ENCODE measurements at regions not wholly inside any gene's neighbourhood (a gene's known extent, or its start where the extent isn't known, plus 50 kb on each side); places are given as distances from the start of the nearest gene placed in this dataset.

DNA sequence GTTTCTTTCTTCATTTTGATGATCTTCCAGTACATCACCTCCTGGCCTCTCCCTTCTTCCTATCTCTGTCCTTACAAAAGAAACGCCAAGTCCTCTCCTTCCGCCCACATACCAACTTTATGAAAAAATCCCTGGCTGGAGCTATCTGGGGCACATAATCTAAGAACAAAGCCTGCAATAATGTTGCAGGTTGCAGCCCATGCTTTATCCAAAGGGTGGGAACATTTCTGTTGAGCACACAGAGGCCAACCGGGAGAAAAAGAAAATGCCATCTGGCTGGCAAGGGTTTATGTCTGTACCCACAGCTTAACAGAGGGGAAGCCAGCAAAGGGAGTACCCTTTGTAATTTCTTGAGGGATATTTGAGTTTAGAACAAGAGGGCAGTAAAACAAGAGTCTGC is 409.6 kb downstream of the SOX9 start:
- Histone ChIP-seq H3K4me1 (ENCODE audit: control insufficient read depth in 1 of 2, extremely low read depth in 1 of 2, insufficient read depth in 2 of 2, low read length in 2 of 2) (no peaks in the 10 kb centered on the region), H3K36me3 (ENCODE audit: control insufficient read depth in 2 of 2, extremely low read depth in 1 of 2, insufficient read depth in 1 of 2, low read length in 1 of 2) (no peaks in the 10 kb centered on the region), H3K9me3 (no peaks in the 10 kb centered on the region), H3K4me3 (ENCODE audit: control insufficient read depth in 1 of 2, extremely low read depth in 1 of 2, low read length in 1 of 2) (no peak overlapping the region), H3K27me3 (replicated peaks in 1 of 2; ENCODE audit: control insufficient read depth in 2 of 2, extremely low read depth in 1 of 2, insufficient read depth in 2 of 2, low read length in 1 of 2) (peaks cover 0 to 2% of the 10 kb centered on the region in 2 experiments), H3K27ac (ENCODE audit: low read length) (no peak overlapping the region)
- Mint-ChIP-seq H3K9me3 (peaks cover 0 to 4% (median 3%) of the 10 kb centered on the region in 3 donors), H3K4me3 (no peak overlapping the region), H3K27me3 (peaks cover 4 to 22% of the 10 kb centered on the region in 2 donors), H3K4me1 (no peaks in the 10 kb centered on the region), H3K27ac (no peak overlapping the region), H3K36me3 (no peaks in the 10 kb centered on the region)
- POLR2A ChIA-PET, result no interaction called here
- ATAC-seq (replicated peaks in 1 of 4) (no peak), DNase-seq (no peak)
- CTCF ChIA-PET, result interaction anchor here in 1 of 2 donors (0.7 kb wide), 1 partner anchor 10 kb away, joined by 3 read pairs; no protein-coding TSS in a partner anchor
- 100% methylated on average over 3 of the region's 3 CpGs for WGBS (ENCODE audit: insufficient coverage)

DNA sequence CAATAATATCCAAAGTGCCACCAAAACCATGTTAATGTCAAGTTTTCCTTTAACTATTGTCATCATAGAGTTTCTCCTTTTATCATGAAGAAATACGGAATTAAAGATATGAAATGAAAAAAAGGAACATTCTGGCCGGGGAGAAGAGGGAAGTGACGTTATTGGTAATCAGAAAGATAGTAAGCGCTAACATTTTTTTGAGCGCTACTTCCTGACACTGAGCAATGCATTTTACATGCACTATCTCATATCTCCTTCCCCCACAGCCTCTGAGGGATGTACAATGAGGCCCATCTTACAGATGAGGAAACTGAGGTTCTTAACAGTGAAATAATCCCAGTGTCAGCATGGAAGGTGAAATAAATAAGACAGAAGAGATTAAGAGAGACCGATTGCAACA is 410.9 kb downstream of the SOX9 start:
- H3K36me3 Mint-ChIP-seq, result no peaks in the 10 kb centered on the region
- H3K9me3 Mint-ChIP-seq, result peaks cover 0 to 4% (median 3%) of the 10 kb centered on the region in 3 donors
- WGBS (ENCODE audit: insufficient coverage), result 53% methylated on average over 1 of the region's 6 CpGs
- ChIA-PET CTCF (no interaction called here), POLR2A (no interaction called here)
- Histone ChIP-seq H3K9me3 (no peaks in the 10 kb centered on the region), H3K36me3 (ENCODE audit: control insufficient read depth in 2 of 2, extremely low read depth in 1 of 2, insufficient read depth in 1 of 2, low read length in 1 of 2) (no peaks in the 10 kb centered on the region), H3K4me3 (ENCODE audit: control insufficient read depth in 1 of 2, extremely low read depth in 1 of 2, low read length in 1 of 2) (no peak overlapping the region), H3K4me1 (ENCODE audit: control insufficient read depth in 1 of 2, extremely low read depth in 1 of 2, insufficient read depth in 2 of 2, low read length in 2 of 2) (no peaks in the 10 kb centered on the region), H3K27ac (ENCODE audit: low read length) (no peak overlapping the region), H3K27me3 (replicated peaks in 1 of 2; ENCODE audit: control insufficient read depth in 2 of 2, extremely low read depth in 1 of 2, insufficient read depth in 2 of 2, low read length in 1 of 2) (peaks cover 0 to 8% of the 10 kb centered on the region in 2 experiments)
- H3K27me3 Mint-ChIP-seq, result peaks cover 4 to 29% of the 10 kb centered on the region in 2 donors
- H3K4me3 Mint-ChIP-seq, result no peak overlapping the region
- no peak for DNase-seq
- no peak for ATAC-seq (replicated peaks in 1 of 4)
- H3K4me1 Mint-ChIP-seq, result no peaks in the 10 kb centered on the region
- no peak overlapping the region for H3K27ac Mint-ChIP-seq

DNA sequence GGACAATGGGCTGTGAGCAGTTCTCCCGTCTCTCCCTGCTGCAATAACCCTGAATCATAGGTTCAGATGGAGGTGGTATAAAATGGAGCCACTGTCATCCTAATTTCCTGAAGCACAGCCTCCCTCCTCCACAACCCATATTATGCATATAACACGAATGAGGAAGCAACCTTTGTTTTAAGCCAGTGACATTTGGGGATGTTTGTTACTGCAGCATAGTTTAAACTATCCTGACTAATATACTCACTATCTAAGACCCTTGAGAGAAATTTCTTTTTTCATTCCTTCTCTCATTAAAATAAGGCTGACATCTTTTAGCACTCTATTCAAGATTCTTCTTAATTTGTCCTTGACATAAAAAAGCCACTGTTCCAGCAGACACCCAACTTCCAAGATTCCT is 413.4 kb downstream of the SOX9 start:
- peaks cover 0 to 4% (median 3%) of the 10 kb centered on the region in 3 donors for H3K9me3 Mint-ChIP-seq
- no peaks in the 10 kb centered on the region for H3K4me1 Mint-ChIP-seq
- ChIA-PET CTCF (no interaction called here), POLR2A (no interaction called here)
- Histone ChIP-seq H3K27ac (ENCODE audit: low read length) (no peak overlapping the region), H3K4me1 (ENCODE audit: control insufficient read depth in 1 of 2, extremely low read depth in 1 of 2, insufficient read depth in 2 of 2, low read length in 2 of 2) (no peaks in the 10 kb centered on the region), H3K27me3 (replicated peaks in 1 of 2; ENCODE audit: control insufficient read depth in 2 of 2, extremely low read depth in 1 of 2, insufficient read depth in 2 of 2, low read length in 1 of 2) (peaks cover 0 to 13% of the 10 kb centered on the region in 2 experiments), H3K4me3 (ENCODE audit: control insufficient read depth in 1 of 2, extremely low read depth in 1 of 2, low read length in 1 of 2) (no peak overlapping the region), H3K36me3 (ENCODE audit: control insufficient read depth in 2 of 2, extremely low read depth in 1 of 2, insufficient read depth in 1 of 2, low read length in 1 of 2) (no peaks in the 10 kb centered on the region), H3K9me3 (no peaks in the 10 kb centered on the region)
- no peak overlapping the region for H3K27ac Mint-ChIP-seq
- no peak for ATAC-seq (replicated peaks in 1 of 4)
- no peak for DNase-seq
- H3K4me3 Mint-ChIP-seq, result no peak overlapping the region
- no peaks in the 10 kb centered on the region for H3K36me3 Mint-ChIP-seq
- WGBS (ENCODE audit: insufficient coverage), result no CpG with 5 or more reads among the region's 2 CpGs
- peaks cover 6 to 32% of the 10 kb centered on the region in 2 donors for H3K27me3 Mint-ChIP-seq

- 93% methylated on average over 2 of the region's 3 CpGs for WGBS (ENCODE audit: insufficient coverage)
- H3K27ac ChIP-seq (ENCODE audit: low read length), result no peak overlapping the region
- DNase-seq (no peak), ATAC-seq (replicated peaks in 1 of 4) (no peak)
- H3K9me3 ChIP-seq, result no peaks in the 10 kb centered on the region
- ChIA-PET CTCF (no interaction called here), POLR2A (no interaction called here)
- Mint-ChIP-seq H3K4me1 (peaks cover under 1 to 2% (median under 1%) of the 10 kb centered on the region in 3 donors), H3K27me3 (peaks cover 11 to 35% of the 10 kb centered on the region in 2 donors), H3K9me3 (peaks cover 0 to 4% (median 3%) of the 10 kb centered on the region in 3 donors), H3K4me3 (no peak overlapping the region), H3K27ac (no peak overlapping the region), H3K36me3 (no peaks in the 10 kb centered on the region)
- no peaks in the 10 kb centered on the region for H3K4me1 ChIP-seq (ENCODE audit: control insufficient read depth in 1 of 2, extremely low read depth in 1 of 2, insufficient read depth in 2 of 2, low read length in 2 of 2)
- peaks cover 0 to 14% of the 10 kb centered on the region in 2 experiments for H3K27me3 ChIP-seq (replicated peaks in 1 of 2; ENCODE audit: control insufficient read depth in 2 of 2, extremely low read depth in 1 of 2, insufficient read depth in 2 of 2, low read length in 1 of 2)
- no peak overlapping the region for H3K4me3 ChIP-seq (ENCODE audit: control insufficient read depth in 1 of 2, extremely low read depth in 1 of 2, low read length in 1 of 2)
- H3K36me3 ChIP-seq (ENCODE audit: control insufficient read depth in 2 of 2, extremely low read depth in 1 of 2, insufficient read depth in 1 of 2, low read length in 1 of 2), result no peaks in the 10 kb centered on the region
Observed at GRCh38 chr17:72534776-72535175, 414.0 kb downstream of the SOX9 start.

DNA sequence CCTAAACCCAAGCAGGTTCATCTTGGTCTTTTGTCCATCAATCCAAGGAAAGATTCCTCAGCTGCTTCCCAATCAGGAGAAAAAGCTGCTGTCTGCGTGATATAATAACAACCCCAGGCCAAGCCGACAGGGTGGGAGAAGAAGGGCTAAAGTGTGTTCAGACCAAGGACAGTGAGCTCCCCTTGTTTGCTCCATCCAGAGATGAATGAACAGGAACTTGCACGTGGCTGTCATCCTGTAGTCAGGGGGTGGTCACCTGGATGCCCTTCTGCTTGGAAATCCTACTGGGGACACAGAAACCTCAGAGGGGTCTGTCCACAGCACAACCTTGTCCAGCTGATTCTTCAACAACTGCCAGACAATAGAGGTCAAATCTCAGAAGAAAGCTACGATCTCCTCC is 414.5 kb downstream of the SOX9 start:
- no peak for ATAC-seq (replicated peaks in 1 of 4)
- ChIA-PET CTCF (no interaction called here), POLR2A (no interaction called here)
- H3K36me3 ChIP-seq (ENCODE audit: control insufficient read depth in 2 of 2, extremely low read depth in 1 of 2, insufficient read depth in 1 of 2, low read length in 1 of 2), result no peaks in the 10 kb centered on the region
- H3K9me3 Mint-ChIP-seq, result peaks cover 0 to 4% (median 3%) of the 10 kb centered on the region in 3 donors
- H3K27me3 Mint-ChIP-seq, result peaks cover 13 to 36% of the 10 kb centered on the region in 2 donors
- DNase-seq, result no peak
- no peaks in the 10 kb centered on the region for H3K36me3 Mint-ChIP-seq
- peaks cover 3 to 6% (median 4%) of the 10 kb centered on the region in 3 donors for H3K4me1 Mint-ChIP-seq
- WGBS (ENCODE audit: insufficient coverage), result 72% methylated on average over 3 of the region's 4 CpGs
- no peaks in the 10 kb centered on the region for H3K9me3 ChIP-seq
- peaks cover 0 to 16% of the 10 kb centered on the region in 2 experiments for H3K27me3 ChIP-seq (replicated peaks in 1 of 2; ENCODE audit: control insufficient read depth in 2 of 2, extremely low read depth in 1 of 2, insufficient read depth in 2 of 2, low read length in 1 of 2)
- peaks cover 0 to under 1% of the 10 kb centered on the region in 2 experiments for H3K4me1 ChIP-seq (ENCODE audit: control insufficient read depth in 1 of 2, extremely low read depth in 1 of 2, insufficient read depth in 2 of 2, low read length in 2 of 2)
- no peak overlapping the region for H3K27ac Mint-ChIP-seq
- H3K4me3 Mint-ChIP-seq, result no peak overlapping the region
- H3K4me3 ChIP-seq (ENCODE audit: control insufficient read depth in 1 of 2, extremely low read depth in 1 of 2, low read length in 1 of 2), result no peak overlapping the region
- H3K27ac ChIP-seq (ENCODE audit: low read length), result no peak overlapping the region

- peaks cover 13 to 33% of the 10 kb centered on the region in 2 donors for H3K27me3 Mint-ChIP-seq
- Histone ChIP-seq H3K9me3 (no peaks in the 10 kb centered on the region), H3K27ac (ENCODE audit: low read length) (no peak overlapping the region), H3K27me3 (replicated peaks in 1 of 2; ENCODE audit: control insufficient read depth in 2 of 2, extremely low read depth in 1 of 2, insufficient read depth in 2 of 2, low read length in 1 of 2) (peaks cover 0 to 21% of the 10 kb centered on the region in 2 experiments), H3K36me3 (ENCODE audit: control insufficient read depth in 2 of 2, extremely low read depth in 1 of 2, insufficient read depth in 1 of 2, low read length in 1 of 2) (no peaks in the 10 kb centered on the region), H3K4me1 (ENCODE audit: control insufficient read depth in 1 of 2, extremely low read depth in 1 of 2, insufficient read depth in 2 of 2, low read length in 2 of 2) (peaks cover 0 to 3% of the 10 kb centered on the region in 2 experiments), H3K4me3 (ENCODE audit: control insufficient read depth in 1 of 2, extremely low read depth in 1 of 2, low read length in 1 of 2) (no peak overlapping the region)
- no peak overlapping the region for H3K27ac Mint-ChIP-seq
- no peaks in the 10 kb centered on the region for H3K36me3 Mint-ChIP-seq
- H3K4me1 Mint-ChIP-seq, result peaks cover 3 to 6% (median 6%) of the 10 kb centered on the region in 3 donors
- H3K9me3 Mint-ChIP-seq, result peaks cover 0 to 4% (median 3%) of the 10 kb centered on the region in 3 donors
- CTCF ChIA-PET, result no interaction called here
- DNase-seq (no peak), ATAC-seq (replicated peaks in 1 of 4) (no peak)
- POLR2A ChIA-PET, result no interaction called here
- 76% methylated on average over 4 of the region's 5 CpGs for WGBS (ENCODE audit: insufficient coverage)
- no peak overlapping the region for H3K4me3 Mint-ChIP-seq
Observed at GRCh38 chr17:72535779-72536178, 415.0 kb downstream of the SOX9 start.

DNA sequence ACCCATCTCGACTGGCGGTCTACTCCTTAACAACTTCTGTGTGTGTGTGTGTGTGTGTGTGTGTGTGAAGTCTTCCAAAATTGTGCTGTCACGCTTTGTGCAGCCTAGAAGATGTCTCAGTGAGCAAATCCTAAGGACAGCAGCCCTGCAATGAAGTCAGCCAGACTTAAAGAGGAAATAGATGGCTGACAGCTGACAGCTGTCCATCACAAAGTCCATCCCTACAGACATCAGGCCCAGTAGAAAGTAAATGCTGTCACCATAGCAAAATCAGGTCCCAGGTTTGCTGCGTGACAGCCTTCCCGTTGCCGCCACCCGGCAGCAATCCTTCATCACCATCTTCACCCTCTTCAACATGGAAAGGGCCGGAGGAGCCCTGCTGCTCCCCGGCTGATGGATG is 416.0 kb downstream of the SOX9 start:
- ChIA-PET POLR2A (no interaction called here), CTCF (no interaction called here)
- H3K9me3 Mint-ChIP-seq, result peaks cover 0 to 4% (median 3%) of the 10 kb centered on the region in 3 donors
- ATAC-seq (replicated peaks in 1 of 4), result no peak
- H3K4me3 Mint-ChIP-seq, result no peak overlapping the region
- DNase-seq, result no peak
- whole genome bisulfite sequencing (ENCODE audit: insufficient coverage), result 70% methylated on average over 7 of the region's 9 CpGs
- Histone ChIP-seq H3K27ac (ENCODE audit: low read length) (no peak overlapping the region), H3K4me1 (ENCODE audit: control insufficient read depth in 1 of 2, extremely low read depth in 1 of 2, insufficient read depth in 2 of 2, low read length in 2 of 2) (peaks cover 0 to 3% of the 10 kb centered on the region in 2 experiments), H3K4me3 (ENCODE audit: control insufficient read depth in 1 of 2, extremely low read depth in 1 of 2, low read length in 1 of 2) (no peak overlapping the region), H3K9me3 (no peaks in the 10 kb centered on the region), H3K27me3 (replicated peaks in 1 of 2; ENCODE audit: control insufficient read depth in 2 of 2, extremely low read depth in 1 of 2, insufficient read depth in 2 of 2, low read length in 1 of 2) (peaks cover 0 to 26% of the 10 kb centered on the region in 2 experiments), H3K36me3 (ENCODE audit: control insufficient read depth in 2 of 2, extremely low read depth in 1 of 2, insufficient read depth in 1 of 2, low read length in 1 of 2) (no peaks in the 10 kb centered on the region)
- no peaks in the 10 kb centered on the region for H3K36me3 Mint-ChIP-seq
- no peak overlapping the region for H3K27ac Mint-ChIP-seq
- peaks cover 19 to 41% of the 10 kb centered on the region in 2 donors for H3K27me3 Mint-ChIP-seq
- H3K4me1 Mint-ChIP-seq, result peaks cover 3 to 8% (median 6%) of the 10 kb centered on the region in 3 donors
